ACC112 (cell line): ENCODE measurements at regions not wholly inside any gene's neighbourhood (a gene's known extent, or its start where the extent isn't known, plus 50 kb on each side); places are given as distances from the start of the nearest gene placed in this dataset.
"Not testable (repeated sequence)": the region's sequence is repeated elsewhere in the genome, so short reads cannot be mapped to it uniquely, and the experiment has no call there.

Experiments
- H2AFZ ChIP-seq: fragments of 200-600 bp; sonication (generic); one replicate; pipeline ENCODE4 v1.6.0; 2017; ENCODE audit warnings: antibody characterized with exemption, low read length; ENCODE audit not compliant: unreplicated experiment
- H3K27ac ChIP-seq: fragments of 200-600 bp; sonication (generic); 2 replicates; pipeline ENCODE4 v1.5.1; 2014; ENCODE audit warnings: low read depth, mild to moderate bottlenecking, antibody characterized with exemption, low read length, moderate library complexity
- H3K27me3 ChIP-seq: fragments of 200-600 bp; sonication (generic); 2 replicates; pipeline ENCODE4 v1.6.1; 2014; ENCODE audit warnings: mild to moderate bottlenecking, antibody characterized with exemption, low read length, moderate library complexity, mixed read lengths; ENCODE audit not compliant: insufficient read depth
- H3K36me3 ChIP-seq: fragments of 200-600 bp; sonication (generic); 2 replicates; pipeline ENCODE4 v1.6.1; 2016; ENCODE audit warnings: mild to moderate bottlenecking, antibody characterized with exemption, low read length, moderate library complexity, mixed read lengths; ENCODE audit not compliant: insufficient read depth
- H3K4me1 ChIP-seq: fragments of 200-600 bp; sonication (generic); one replicate; pipeline ENCODE4 v1.6.1; 2016; ENCODE audit warnings: low read length, mixed read lengths; ENCODE audit not compliant: insufficient read depth, unreplicated experiment, control insufficient read depth
- H3K4me3 ChIP-seq: fragments of 200-600 bp; sonication (generic); 2 replicates; pipeline ENCODE4 v1.5.1; 2014; ENCODE audit warnings: mild to moderate bottlenecking, low read depth, low read length
- H3K79me2 ChIP-seq: fragments of 200-600 bp; sonication (generic); one replicate; pipeline ENCODE4 v1.6.0; 2016; ENCODE audit warnings: low read length; ENCODE audit not compliant: control insufficient read depth, unreplicated experiment, insufficient read depth

DNA sequence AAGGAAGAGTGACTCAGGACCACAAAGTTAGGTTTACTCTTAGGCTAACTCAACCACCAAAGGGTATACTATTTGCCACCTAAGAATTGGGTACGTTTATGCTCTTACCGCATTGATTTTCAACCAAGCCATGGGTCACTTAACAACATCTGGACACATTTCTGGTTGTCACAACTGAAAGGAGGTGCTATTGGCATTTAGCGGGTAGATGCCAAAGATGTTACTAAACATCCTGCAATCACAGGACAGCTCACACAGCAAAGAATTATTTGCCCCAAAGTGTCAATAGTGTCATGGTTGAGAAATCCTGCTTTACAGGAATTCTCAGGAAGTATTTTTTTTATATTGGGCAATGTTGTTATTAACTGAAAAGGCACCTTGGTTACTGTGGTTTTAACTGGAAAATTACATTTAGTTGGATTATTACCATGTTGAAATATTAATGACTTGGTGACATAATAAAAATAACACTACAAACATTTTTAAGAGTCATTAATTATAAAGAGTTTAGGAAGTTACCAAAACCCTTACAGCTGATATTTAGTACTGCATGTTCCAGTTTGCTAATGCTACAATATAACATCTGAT, 185.0 kb upstream of the TMEM196 start:
- peaks cover 24% of the 10 kb centered on the region for H3K4me1 ChIP-seq
- peak overlapping the region; percentile 99 for H3K27ac ChIP-seq
- no peaks in the 10 kb centered on the region for H3K27me3 ChIP-seq
- no peak overlapping the region for H2AFZ ChIP-seq
- H3K79me2 ChIP-seq, result no peaks in the 10 kb centered on the region
- peak overlapping the region; percentile 21; the same call in 1 of the 2 replicates for H3K4me3 ChIP-seq
- H3K36me3 ChIP-seq, result no peaks in the 10 kb centered on the region

DNA sequence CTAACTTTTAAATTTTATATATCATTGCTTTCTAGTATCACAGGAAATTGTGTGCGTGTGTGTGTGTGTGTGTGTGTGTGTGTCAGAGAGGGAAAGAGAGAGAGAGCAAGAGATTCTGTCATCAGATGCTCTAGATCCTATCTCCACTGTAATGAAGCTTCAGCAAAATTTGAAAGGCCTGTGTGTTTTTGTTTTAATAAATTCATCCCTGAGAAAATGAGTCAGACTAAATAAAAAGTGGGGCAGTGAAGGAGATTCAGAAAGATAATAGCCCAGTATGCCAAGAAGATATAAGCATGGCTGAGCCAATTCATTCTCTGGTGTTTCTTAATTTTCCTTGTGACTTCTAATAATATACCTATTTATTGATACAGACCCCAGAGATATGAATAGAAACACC, 184.2 kb upstream of the TMEM196 start:
- H3K4me3 ChIP-seq, result peak overlapping the region; percentile 21; the same call in 1 of the 2 replicates
- H3K36me3 ChIP-seq, result no peaks in the 10 kb centered on the region
- no peaks in the 10 kb centered on the region for H3K79me2 ChIP-seq
- H2AFZ ChIP-seq, result no peak overlapping the region
- H3K4me1 ChIP-seq, result peaks cover 20% of the 10 kb centered on the region
- H3K27me3 ChIP-seq, result no peaks in the 10 kb centered on the region
- H3K27ac ChIP-seq, result peak overlapping the region; percentile 99

DNA sequence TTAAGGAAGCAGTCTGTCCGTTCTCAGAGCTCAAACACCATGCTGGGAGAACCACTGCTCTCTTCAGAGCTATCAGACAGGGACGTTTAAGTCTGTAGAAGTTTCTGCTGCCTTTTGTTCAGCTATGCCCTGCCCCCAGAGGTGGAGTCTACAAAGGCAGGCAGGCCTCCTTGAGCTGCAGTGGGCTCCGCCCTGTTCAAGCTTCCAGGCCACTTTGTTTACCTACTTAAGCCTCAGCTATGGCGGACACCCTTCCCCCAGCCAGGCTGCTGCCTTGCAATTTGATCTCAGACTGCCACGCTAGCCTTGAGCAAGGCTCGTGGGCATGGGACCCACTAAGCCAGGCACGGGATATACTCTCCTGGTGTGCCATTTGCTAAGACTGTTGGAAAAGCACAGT, 180.7 kb upstream of the TMEM196 start:
- H3K36me3 ChIP-seq, H2AFZ ChIP-seq, H3K27ac ChIP-seq, H3K4me3 ChIP-seq, H3K79me2 ChIP-seq, H3K27me3 ChIP-seq: not testable (repeated sequence)
- peaks cover 20% of the 10 kb centered on the region for H3K4me1 ChIP-seq

DNA sequence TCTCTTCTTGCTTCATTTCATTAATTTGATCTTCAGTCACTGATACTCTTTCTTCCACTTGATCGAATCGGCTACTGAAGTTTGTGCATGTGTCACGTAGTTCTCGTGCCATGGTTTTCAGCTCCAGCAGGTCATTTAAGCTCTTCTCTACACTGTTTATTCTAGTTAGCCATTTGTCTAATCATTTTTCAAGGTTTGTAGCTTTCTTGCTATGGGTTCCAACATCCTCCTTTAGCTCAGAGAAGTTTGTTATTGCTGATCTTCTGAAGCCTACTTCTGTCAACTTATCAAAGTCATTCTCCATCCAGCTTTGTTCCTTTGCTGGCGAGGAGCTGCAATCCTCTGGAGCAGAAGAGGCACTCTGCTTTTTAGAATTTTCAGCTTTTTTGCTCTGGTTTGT, 180.0 kb upstream of the TMEM196 start:
- H2AFZ ChIP-seq, result not testable (repeated sequence)

DNA sequence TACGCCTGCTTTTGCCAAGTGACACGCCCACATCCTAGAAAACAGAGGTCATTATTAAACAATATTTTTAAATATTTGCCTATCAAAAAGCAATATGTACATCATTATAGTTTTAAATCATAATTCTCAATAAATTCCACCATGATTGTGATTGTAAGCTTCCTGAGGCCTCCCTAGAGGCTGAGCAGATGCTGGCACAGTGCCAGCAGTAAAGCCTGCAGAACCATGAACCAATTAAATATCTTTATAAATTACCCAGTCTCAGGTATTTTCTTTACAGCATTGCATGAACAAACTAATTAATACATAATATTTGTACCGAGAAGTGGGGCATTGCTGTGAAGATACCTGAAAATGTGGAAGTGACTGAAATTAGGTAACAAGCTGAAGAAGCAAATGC, 174.7 kb upstream of the TMEM196 start:
- Histone ChIP-seq H3K79me2 (no peaks in the 10 kb centered on the region), H3K27me3 (no peaks in the 10 kb centered on the region), H3K4me1 (no peaks in the 10 kb centered on the region), H3K27ac (no peak overlapping the region), H2AFZ (no peak overlapping the region), H3K4me3 (no peak overlapping the region), H3K36me3 (no peaks in the 10 kb centered on the region)

More for the DNA sequence above, 180.0 kb upstream of the TMEM196 start:
- H3K4me1 ChIP-seq, result peaks cover 14% of the 10 kb centered on the region
- H3K79me2 ChIP-seq, H3K27ac ChIP-seq, H3K27me3 ChIP-seq, H3K4me3 ChIP-seq, H3K36me3 ChIP-seq: not testable (repeated sequence)

DNA sequence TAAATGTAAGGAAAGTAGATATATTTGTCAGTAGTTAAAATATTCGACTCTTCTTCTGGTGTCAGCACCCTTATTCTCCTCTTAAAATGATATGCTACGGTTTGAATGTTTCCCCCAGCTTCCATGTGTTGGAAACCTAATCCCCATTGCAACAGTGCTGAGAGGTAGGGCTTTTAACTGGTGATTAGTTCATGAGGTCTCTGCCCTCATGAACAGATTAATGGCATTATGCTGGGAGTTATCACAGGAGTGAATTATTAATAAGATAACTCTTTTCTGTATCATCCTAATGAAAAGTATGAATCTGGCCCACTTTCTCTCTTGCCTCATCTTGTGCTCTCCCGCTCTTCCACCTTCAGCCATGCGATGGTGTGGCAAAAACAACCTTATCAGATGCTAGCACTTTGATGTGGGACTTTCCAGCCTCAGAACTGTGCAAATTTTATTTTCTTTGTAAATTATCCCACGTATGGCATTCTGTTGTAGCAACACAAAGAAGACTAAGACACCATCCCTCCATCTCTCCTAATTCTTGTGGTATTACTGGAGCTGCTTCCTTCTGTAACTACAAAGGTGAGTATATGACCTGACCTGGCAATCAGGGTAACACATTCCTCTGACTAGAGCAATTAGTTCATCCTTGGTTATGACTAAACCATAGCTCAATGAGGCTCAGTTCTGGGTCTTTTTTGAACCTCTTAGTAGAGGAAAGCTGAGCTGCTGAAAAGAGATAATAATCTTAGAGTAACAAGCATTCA, 171.1 kb upstream of the TMEM196 start:
- no peak overlapping the region for H3K27ac ChIP-seq
- H3K4me1 ChIP-seq, result peaks cover 8% of the 10 kb centered on the region
- H3K27me3 ChIP-seq, result no peaks in the 10 kb centered on the region
- no peaks in the 10 kb centered on the region for H3K79me2 ChIP-seq
- H3K4me3 ChIP-seq, result no peak overlapping the region
- no peaks in the 10 kb centered on the region for H3K36me3 ChIP-seq
- H2AFZ ChIP-seq, result no peak overlapping the region

DNA sequence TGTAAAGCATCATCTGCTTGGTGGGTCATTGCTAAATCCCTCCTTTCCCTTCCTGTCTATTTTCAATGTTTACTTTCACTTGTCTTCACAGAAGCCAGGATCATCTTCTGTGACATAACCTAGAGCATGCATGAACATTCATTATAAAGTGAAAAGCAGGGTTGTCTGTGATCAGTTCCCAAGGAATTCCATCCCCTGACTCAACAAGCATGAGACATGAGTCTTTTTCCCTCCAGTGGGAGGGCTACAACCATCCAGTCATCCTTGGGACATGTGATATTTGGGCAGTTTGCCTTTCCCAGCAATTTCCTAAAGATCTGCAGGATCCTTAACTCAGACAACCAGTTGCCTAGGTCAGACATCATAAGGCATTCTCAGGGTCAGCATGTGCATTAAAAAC, 166.3 kb upstream of the TMEM196 start:
- peak overlapping the region; percentile 79 for H3K27ac ChIP-seq

DNA sequence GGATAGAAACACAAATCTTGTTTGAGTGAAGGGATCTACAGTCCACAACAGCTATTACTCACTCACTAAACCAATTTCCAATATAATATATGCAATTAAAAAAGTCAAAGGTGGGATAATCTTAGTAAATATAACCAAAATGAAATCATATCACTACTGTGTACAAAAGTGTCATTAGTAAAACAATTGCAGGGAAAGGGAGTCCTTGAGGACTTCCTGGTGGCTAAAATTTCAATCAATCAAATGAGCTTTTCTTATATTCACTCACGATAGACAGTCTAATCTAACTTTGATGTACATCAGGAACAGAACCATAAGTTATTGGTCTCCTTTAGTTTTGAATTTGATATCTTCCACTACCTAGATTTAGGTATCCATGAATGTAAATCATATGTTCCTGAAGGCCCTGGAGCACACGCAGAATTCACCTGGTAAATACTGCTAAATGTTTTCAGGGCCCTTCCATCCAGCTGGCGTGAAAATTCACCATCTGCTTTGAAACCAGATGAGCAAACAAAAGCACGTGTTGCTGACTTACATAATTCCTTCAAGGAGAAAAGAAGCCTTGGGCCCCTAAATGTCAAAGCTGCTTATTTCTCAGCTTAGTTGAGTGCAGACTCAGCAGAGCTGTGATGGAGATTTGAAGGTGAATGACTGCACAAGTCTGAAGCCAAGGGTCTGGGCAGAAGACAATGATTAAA, 159.3 kb upstream of the TMEM196 start:
- Histone ChIP-seq H2AFZ (peak overlapping the region; percentile 22), H3K4me1 (peaks cover 18% of the 10 kb centered on the region), H3K4me3 (no peak overlapping the region), H3K27me3 (no peaks in the 10 kb centered on the region), H3K27ac (no peak overlapping the region), H3K79me2 (no peaks in the 10 kb centered on the region), H3K36me3 (no peaks in the 10 kb centered on the region)

More for the DNA sequence above, 166.3 kb upstream of the TMEM196 start:
- Histone ChIP-seq H2AFZ (no peak overlapping the region), H3K79me2 (no peaks in the 10 kb centered on the region), H3K36me3 (no peaks in the 10 kb centered on the region), H3K4me3 (no peak overlapping the region), H3K4me1 (peaks cover 19% of the 10 kb centered on the region), H3K27me3 (no peaks in the 10 kb centered on the region)

DNA sequence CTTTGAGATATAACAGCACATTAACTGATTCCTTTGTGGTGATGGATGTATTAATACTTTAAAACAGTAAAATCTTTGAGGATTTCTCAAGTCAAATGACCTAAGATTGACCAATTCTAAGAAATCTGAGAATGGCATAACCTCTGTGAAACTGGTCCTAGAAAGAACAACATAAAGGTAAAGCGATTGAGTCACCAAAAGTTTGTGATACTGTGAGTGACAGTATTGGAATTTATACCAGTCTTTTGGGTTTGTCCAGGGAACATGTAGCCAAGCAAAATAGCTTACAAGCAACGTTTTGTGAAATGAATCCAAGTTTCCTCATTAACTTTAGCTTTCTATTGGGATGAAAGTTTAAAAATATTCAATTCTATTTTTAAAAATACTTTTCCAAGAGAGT, 157.4 kb upstream of the TMEM196 start:
- Histone ChIP-seq H3K36me3 (no peaks in the 10 kb centered on the region), H2AFZ (no peak overlapping the region), H3K27me3 (no peaks in the 10 kb centered on the region), H3K4me1 (peaks cover 21% of the 10 kb centered on the region), H3K4me3 (no peak overlapping the region), H3K79me2 (no peaks in the 10 kb centered on the region), H3K27ac (peak overlapping the region; percentile 34; the same call in 1 of the 2 replicates)

DNA sequence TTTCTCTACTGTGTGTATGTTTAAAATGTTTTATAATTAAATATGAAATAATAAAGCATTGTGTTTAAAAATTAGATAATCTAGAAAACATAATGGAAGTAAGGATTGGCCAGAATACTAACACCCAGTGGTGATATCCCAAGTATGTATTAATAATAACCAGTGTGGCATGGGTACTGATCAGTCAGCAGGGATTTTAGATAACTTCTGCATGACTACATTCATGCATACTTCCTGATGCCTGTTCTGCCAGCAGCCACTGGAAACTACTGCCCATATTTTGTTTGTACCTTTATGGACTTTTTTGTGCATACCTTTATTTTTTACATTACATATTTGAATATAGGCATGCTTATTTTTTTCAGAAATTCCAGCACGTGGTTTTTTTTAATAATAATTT, 156.6 kb upstream of the TMEM196 start:
- Histone ChIP-seq H2AFZ (no peak overlapping the region), H3K4me3 (no peak overlapping the region), H3K27ac (no peak overlapping the region), H3K79me2 (no peaks in the 10 kb centered on the region), H3K4me1 (peaks cover 21% of the 10 kb centered on the region), H3K36me3 (no peaks in the 10 kb centered on the region), H3K27me3 (no peaks in the 10 kb centered on the region)
